Stimulated activated naive B cell treated with anti-CD40 and anti-IgM and Interleukin-4, amounts not matched to agents 10 μg/mL and 1 μg/mL and 100 μg/mL, for 72 hours (primary cell): ENCODE measurements at regions not wholly inside any gene's neighbourhood (a gene's known extent, or its start where the extent isn't known, plus 50 kb on each side); places are given as distances from the start of the nearest gene placed in this dataset.
"Not testable (repeated sequence)": the region's sequence is repeated elsewhere in the genome, so short reads cannot be mapped to it uniquely, and the experiment has no call there.

Experiments used
- ATAC-seq, 2 donors: fragments of 150-1000 bp; cut with Tn5 transposase; replicated peaks; 2 replicates each; pipeline ENCODE4 v1.10.0; 2021; ENCODE audit warnings: moderate library complexity in 1 of 2
- DNase-seq: peaks from one replicate; pipeline ENCODE4 v3.0.0; 2021
- H3K27ac Mint-ChIP-seq: one replicate; pipeline ENCODE4 v1.8.0; 2022; ENCODE audit warnings: mild to moderate bottlenecking, mixed read lengths
- H3K27me3 Mint-ChIP-seq, 2 donors: one replicate each; pipeline ENCODE4 v1.8.0; 2022; ENCODE audit warnings: mixed read lengths in 2 of 2
- H3K36me3 Mint-ChIP-seq, 2 donors: one replicate each; pipeline ENCODE4 v1.8.0; 2022; ENCODE audit warnings: mixed read lengths in 2 of 2, mild to moderate bottlenecking in 1 of 2
- H3K4me1 Mint-ChIP-seq, 2 donors: one replicate each; pipeline ENCODE4 v1.8.0; 2022; ENCODE audit warnings: mixed read lengths in 2 of 2, mild to moderate bottlenecking in 1 of 2
- H3K4me3 Mint-ChIP-seq, 2 donors: one replicate each; pipeline ENCODE4 v1.8.0; 2022; ENCODE audit warnings: mild to moderate bottlenecking in 2 of 2, mixed read lengths in 2 of 2, moderate library complexity in 1 of 2
- H3K9me3 Mint-ChIP-seq, 2 donors: one replicate each; pipeline ENCODE4 v1.8.0; 2022; ENCODE audit warnings: mixed read lengths in 2 of 2, mild to moderate bottlenecking in 1 of 2

DNA sequence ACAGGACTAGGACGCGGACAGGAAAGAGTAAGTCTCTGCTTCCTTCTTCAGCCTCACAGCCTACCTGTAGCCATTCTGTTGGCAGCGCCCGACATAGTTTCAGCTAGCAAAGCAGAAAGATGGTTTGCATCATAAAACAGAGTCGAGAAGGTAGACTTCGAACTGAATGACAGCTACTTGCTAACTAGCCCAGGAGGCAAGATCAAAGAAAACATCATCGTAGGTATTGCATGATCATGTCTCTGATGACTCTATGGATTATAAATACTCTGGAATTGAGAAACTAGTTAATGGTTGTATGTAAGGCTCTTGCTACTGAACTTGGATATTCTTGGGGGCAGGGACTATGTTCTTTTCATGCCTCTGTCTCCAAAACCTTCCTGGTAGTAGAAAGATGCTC is 333.1 kb upstream of the KLF3 start:
- DNase-seq (no peak), ATAC-seq (no peak)
- Mint-ChIP-seq H3K36me3 (no peaks in the 10 kb centered on the region), H3K27ac (no peak overlapping the region), H3K9me3 (peaks cover 0 to 5% of the 10 kb centered on the region in 2 donors), H3K27me3 (no peaks in the 10 kb centered on the region), H3K4me1 (peaks cover 13 to 38% of the 10 kb centered on the region in 2 donors), H3K4me3 (no peak overlapping the region)

DNA sequence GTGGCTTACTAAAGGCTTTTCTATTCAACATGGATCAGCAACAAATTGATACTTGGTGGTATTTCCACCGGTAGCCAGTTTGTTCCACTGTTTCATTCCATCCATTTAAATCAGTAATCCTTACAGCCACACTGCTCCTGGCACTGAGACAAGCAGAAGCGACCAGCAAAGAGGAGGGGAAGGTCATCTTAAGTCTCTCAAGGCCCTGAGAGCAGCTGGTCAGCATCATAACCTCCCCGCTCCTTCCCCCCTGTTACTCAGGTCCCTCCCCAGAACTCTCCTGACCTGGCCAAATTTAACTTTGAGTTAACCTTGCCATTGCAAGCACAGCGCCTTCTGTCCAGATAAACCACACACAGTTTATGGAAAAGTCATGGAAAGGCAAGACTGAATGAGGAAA is 331.3 kb upstream of the KLF3 start:
- no peak overlapping the region for H3K4me3 Mint-ChIP-seq

DNA sequence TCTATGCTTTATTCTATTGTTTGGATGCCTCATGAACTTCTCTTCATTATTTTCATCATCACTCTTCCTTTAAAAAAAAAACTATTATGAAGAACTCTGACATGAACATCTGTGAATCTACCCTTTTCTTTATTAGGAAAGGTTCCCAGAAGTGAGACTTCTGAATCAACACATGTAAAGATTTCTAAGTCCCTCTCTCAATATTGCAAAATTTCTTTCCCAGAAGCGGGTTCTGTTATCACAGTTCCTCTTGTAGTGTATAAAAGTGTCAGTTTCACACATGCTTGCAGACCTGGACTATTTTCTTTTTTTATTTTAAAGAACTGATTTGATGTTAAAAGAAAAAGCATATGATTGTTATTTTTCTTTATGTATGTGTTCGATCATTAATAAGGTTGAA is 330.8 kb upstream of the KLF3 start:
- H3K4me3 Mint-ChIP-seq: no peak overlapping the region
- H3K36me3 Mint-ChIP-seq: peaks cover 5% of the 10 kb centered on the region in 2 donors
- H3K27me3 Mint-ChIP-seq: no peaks in the 10 kb centered on the region
- H3K4me1 Mint-ChIP-seq: peaks cover 10 to 37% of the 10 kb centered on the region in 2 donors
- H3K9me3 Mint-ChIP-seq: peaks cover 3 to 4% of the 10 kb centered on the region in 2 donors
- peak; percentile 27 to 63 for ATAC-seq
- DNase-seq: no peak
- no peak overlapping the region for H3K27ac Mint-ChIP-seq

More for the DNA sequence above, 331.3 kb upstream of the KLF3 start:
- peaks cover under 1 to 1% of the 10 kb centered on the region in 2 donors for H3K9me3 Mint-ChIP-seq
- H3K4me1 Mint-ChIP-seq: peaks cover 13 to 41% of the 10 kb centered on the region in 2 donors
- ATAC-seq (no peak), DNase-seq (no peak)
- peaks cover under 1% of the 10 kb centered on the region in 2 donors for H3K36me3 Mint-ChIP-seq
- H3K27ac Mint-ChIP-seq: no peak overlapping the region
- H3K27me3 Mint-ChIP-seq: no peaks in the 10 kb centered on the region

DNA sequence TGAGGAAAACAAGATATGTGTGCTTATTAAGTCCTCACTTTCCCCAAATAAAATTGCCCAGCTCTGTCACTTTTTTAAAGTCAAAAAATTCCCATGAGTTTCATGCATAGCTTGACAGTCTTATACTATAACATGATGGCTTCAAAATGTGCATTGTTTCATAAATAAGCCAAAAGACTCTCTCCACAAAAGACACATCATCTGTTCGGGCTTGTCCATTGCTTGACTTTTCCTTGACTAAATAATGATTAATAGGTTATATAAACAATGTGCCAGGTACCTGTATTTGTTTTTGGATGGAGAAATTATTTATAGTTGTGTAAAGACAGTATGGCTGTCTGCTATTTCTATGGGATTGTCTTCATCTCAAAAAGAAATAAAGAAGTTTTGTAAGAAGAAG is 329.2 kb upstream of the KLF3 start:
- Mint-ChIP-seq H3K36me3 (peaks cover 9 to 12% of the 10 kb centered on the region in 2 donors), H3K9me3 (peaks cover 13 to 14% of the 10 kb centered on the region in 2 donors), H3K4me1 (peaks cover 4 to 25% of the 10 kb centered on the region in 2 donors), H3K4me3 (no peak overlapping the region), H3K27ac (no peak overlapping the region), H3K27me3 (no peaks in the 10 kb centered on the region)
- ATAC-seq (no peak), DNase-seq (no peak)

DNA sequence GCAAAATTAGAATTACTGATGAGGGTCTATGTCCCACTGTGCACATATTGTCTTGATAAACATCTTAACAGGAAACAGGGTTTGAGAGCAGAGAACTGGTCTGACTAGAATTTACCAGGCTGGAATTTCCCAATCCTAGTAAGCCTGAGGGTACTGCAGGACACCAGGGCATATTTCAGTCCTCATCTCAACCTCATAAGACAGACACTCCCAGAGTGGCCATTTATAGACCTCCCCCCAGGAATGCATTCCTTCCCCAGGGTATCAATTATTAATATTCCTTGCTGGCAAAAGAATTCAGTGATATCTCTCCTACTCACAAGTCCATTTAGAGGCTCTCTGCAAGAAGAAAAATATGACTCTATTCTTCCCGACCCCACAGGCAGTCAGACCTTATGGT is 325.1 kb upstream of the KLF3 start:
- not testable (repeated sequence) for DNase-seq, H3K27me3 Mint-ChIP-seq, H3K4me3 Mint-ChIP-seq, H3K27ac Mint-ChIP-seq, ATAC-seq
- Mint-ChIP-seq H3K36me3 (peaks cover 9 to 12% of the 10 kb centered on the region in 2 donors), H3K9me3 (peaks cover 13 to 14% of the 10 kb centered on the region in 2 donors), H3K4me1 (peaks cover 4 to 16% of the 10 kb centered on the region in 2 donors)

DNA sequence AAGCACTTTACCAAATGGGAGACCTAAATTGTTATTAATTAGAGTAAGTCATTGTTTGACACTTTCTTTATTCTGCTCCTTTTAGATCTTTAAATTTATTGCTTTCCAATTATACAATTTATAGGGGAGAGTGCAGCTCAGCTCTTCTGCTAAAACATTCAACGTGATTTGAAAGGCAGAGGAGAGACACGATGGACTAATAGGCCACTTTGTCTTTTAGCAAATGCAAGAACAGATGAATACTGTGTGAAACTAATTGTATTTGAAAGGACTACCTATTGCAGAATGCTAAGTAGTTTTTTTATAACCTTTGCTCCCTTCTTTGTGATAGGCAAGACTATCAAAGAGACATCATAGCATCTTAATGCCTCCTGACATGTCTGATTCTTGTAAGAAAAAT is 320.4 kb upstream of the KLF3 start:
- Mint-ChIP-seq H3K9me3 (peaks cover 16 to 22% of the 10 kb centered on the region in 2 donors), H3K4me1 (no peaks in the 10 kb centered on the region), H3K36me3 (peaks cover 6 to 14% of the 10 kb centered on the region in 2 donors), H3K27me3 (peaks cover 10% of the 10 kb centered on the region in 2 donors), H3K4me3 (no peak overlapping the region), H3K27ac (no peak overlapping the region)
- DNase-seq (no peak), ATAC-seq (no peak)

DNA sequence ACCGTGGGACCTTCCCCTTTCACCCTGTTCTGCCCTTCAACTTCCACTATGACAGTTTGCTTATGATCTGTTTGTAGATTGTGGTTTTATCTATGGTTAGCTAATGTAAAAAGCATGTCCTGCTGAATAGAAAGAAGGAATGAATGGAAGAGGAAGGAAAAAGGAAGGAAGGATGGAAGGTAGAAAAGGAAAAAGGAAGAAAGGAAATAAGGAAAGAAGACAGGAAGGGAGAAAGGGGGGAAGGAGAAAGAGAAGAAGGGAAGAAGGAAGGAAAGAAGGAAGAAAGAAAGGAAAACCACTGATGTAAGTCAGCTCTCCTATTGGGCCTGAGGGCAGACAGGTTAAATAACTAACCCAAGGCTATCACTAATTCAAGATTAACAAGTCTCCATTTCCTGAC is 319.1 kb upstream of the KLF3 start:
- H3K4me1 Mint-ChIP-seq: no peaks in the 10 kb centered on the region
- ATAC-seq (no peak), DNase-seq (no peak)
- peaks cover 6 to 11% of the 10 kb centered on the region in 2 donors for H3K36me3 Mint-ChIP-seq
- no peak overlapping the region for H3K4me3 Mint-ChIP-seq
- peaks cover 10 to 14% of the 10 kb centered on the region in 2 donors for H3K27me3 Mint-ChIP-seq
- peaks cover 10 to 17% of the 10 kb centered on the region in 2 donors for H3K9me3 Mint-ChIP-seq
- H3K27ac Mint-ChIP-seq: no peak overlapping the region

DNA sequence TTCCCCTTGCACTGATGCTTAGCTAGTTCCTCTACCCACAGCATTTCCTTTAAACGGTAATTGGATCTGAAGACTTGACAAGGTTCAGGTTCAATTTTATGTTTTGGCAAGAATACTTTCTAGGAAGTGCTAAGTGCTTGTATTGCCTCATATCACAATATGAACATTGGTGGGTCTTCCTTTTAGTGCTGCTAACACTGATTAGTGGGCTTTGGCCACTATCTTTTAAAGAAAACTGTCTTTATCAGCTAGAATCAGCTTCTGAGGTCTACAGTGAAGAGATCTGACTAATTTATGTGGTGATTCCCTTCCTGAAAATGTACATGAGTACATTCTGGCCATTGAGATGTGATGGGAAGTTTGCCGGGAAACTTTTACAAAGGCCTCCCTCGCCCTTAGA is 316.7 kb upstream of the KLF3 start:
- H3K9me3 Mint-ChIP-seq: peaks cover 13 to 23% of the 10 kb centered on the region in 2 donors
- peaks cover 24 to 25% of the 10 kb centered on the region in 2 donors for H3K27me3 Mint-ChIP-seq
- H3K36me3 Mint-ChIP-seq: peaks cover 6 to 17% of the 10 kb centered on the region in 2 donors
- no peak overlapping the region for H3K4me3 Mint-ChIP-seq
- no peak overlapping the region for H3K27ac Mint-ChIP-seq
- ATAC-seq (no peak), DNase-seq (no peak)
- H3K4me1 Mint-ChIP-seq: no peaks in the 10 kb centered on the region

DNA sequence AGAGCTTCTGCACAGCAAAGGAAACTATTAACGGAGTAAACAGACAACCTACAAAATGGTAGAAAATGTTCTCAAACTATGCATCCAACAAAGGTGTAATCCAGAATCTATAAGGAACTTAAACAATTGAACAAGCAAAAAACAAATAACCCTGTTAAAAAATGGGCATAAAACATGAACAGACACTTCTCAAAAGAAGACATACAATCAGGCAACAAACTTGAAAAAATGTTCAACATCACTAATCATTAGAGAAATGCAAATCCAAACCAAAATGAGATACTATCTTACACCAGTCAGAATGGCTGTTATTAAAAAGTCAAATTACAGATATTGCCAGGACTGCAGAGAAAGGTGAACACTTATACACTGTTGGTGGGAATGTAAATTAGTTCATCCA is 309.6 kb upstream of the KLF3 start:
- no peak for DNase-seq
- Mint-ChIP-seq H3K4me1 (no peaks in the 10 kb centered on the region), H3K9me3 (peaks cover 18 to 21% of the 10 kb centered on the region in 2 donors), H3K36me3 (peaks cover 5 to 11% of the 10 kb centered on the region in 2 donors), H3K27ac (no peak overlapping the region), H3K4me3 (no peak overlapping the region), H3K27me3 (peaks cover 14 to 22% of the 10 kb centered on the region in 2 donors)
- no peak for ATAC-seq

DNA sequence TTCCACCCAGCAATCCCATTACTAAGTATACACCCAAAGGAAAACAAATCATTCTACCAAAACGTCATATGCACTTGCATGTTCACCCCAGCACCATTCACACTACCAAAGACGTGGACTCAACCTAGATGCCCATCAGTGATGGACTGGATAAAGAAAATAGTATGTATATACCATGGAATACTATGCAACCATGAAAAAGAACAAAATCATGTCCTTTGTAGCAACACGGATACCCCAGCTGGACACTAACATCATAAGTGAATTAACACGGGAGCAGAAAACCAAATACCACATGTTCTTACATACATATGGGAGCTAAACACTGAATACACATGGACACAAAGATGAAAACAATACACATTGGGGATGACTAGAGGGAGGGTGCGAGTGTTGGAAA is 309.1 kb upstream of the KLF3 start:
- peaks cover 14 to 21% of the 10 kb centered on the region in 2 donors for H3K27me3 Mint-ChIP-seq
- no peaks in the 10 kb centered on the region for H3K4me1 Mint-ChIP-seq
- H3K4me3 Mint-ChIP-seq: no peak overlapping the region
- H3K9me3 Mint-ChIP-seq: peaks cover 18 to 21% of the 10 kb centered on the region in 2 donors
- no peak overlapping the region for H3K27ac Mint-ChIP-seq
- no peak for ATAC-seq
- H3K36me3 Mint-ChIP-seq: peaks cover 5 to 11% of the 10 kb centered on the region in 2 donors
- no peak for DNase-seq

DNA sequence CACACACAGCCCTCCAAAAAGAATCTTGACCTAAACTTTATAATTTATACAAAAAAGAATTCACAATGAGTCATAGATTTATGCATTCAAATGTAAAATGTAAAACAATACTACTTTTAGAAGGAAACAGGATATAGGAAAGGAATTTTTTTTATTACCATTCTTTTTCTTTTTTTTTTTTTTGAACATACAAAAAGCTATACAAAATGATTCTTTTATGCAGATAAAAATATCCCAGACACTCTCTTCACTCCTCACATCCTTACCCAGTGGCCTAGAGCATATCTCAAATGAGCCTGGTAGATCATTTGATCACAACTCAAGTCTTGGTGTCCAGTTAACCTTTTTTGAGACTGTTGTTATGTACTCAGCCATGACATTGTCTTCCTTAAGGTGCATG is 307.3 kb upstream of the KLF3 start:
- peaks cover 5 to 6% of the 10 kb centered on the region in 2 donors for H3K36me3 Mint-ChIP-seq

DNA sequence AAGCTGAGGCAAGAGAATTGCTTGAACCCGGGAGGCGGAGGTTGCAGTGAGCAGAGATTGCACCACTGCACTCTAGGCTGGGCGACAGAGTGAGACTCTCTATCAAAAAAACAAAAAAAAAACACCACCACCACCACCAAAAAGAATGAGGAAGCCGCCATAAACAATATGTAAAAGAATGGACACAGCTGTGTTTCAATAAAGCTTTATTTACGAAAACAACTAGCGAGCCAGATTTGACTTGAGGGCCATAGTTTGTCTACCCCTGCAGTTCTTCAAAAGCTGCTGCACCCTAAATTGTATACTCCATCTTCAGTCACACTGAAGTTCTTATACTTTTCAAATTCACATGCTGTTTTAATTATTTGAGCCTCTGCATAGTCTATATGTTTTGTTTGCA is 306.5 kb upstream of the KLF3 start:
- DNase-seq (no peak), ATAC-seq (no peak)
- H3K36me3 Mint-ChIP-seq: peaks cover 1 to 2% of the 10 kb centered on the region in 2 donors
- peaks cover 12 to 13% of the 10 kb centered on the region in 2 donors for H3K9me3 Mint-ChIP-seq
- no peak overlapping the region for H3K4me3 Mint-ChIP-seq
- peaks cover 0 to under 1% of the 10 kb centered on the region in 2 donors for H3K27me3 Mint-ChIP-seq
- no peak overlapping the region for H3K27ac Mint-ChIP-seq
- H3K4me1 Mint-ChIP-seq: no peaks in the 10 kb centered on the region

More for the DNA sequence above, 307.3 kb upstream of the KLF3 start:
- H3K9me3 Mint-ChIP-seq: peaks cover 16 to 17% of the 10 kb centered on the region in 2 donors
- no peak for ATAC-seq
- H3K4me1 Mint-ChIP-seq: no peaks in the 10 kb centered on the region
- H3K27ac Mint-ChIP-seq: no peak overlapping the region
- no peak overlapping the region for H3K4me3 Mint-ChIP-seq
- H3K27me3 Mint-ChIP-seq: peaks cover 0 to 5% of the 10 kb centered on the region in 2 donors
- DNase-seq: no peak

DNA sequence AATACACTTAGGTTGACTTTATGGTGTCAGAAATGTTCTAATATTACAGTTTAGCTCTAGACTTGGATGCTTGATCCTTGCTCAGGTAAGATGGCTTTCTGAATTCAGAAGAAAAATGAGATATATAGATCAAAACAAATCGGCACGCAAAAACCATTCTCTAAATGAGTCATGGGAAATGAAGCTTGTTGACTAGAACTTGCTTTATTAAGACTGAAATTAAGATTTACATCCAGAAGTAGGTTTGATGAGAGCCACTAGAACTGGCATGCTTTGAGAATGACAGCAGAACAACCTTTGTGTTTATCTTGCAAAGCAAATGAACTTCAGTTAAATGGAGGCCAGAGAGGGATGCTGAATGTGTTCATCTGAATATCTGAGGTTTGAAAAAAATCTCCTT is 304.9 kb upstream of the KLF3 start:
- Mint-ChIP-seq H3K4me1 (no peaks in the 10 kb centered on the region), H3K4me3 (no peak overlapping the region), H3K9me3 (peaks cover 5% of the 10 kb centered on the region in 2 donors), H3K36me3 (no peaks in the 10 kb centered on the region), H3K27ac (no peak overlapping the region), H3K27me3 (no peaks in the 10 kb centered on the region)
- ATAC-seq (no peak), DNase-seq (no peak)

DNA sequence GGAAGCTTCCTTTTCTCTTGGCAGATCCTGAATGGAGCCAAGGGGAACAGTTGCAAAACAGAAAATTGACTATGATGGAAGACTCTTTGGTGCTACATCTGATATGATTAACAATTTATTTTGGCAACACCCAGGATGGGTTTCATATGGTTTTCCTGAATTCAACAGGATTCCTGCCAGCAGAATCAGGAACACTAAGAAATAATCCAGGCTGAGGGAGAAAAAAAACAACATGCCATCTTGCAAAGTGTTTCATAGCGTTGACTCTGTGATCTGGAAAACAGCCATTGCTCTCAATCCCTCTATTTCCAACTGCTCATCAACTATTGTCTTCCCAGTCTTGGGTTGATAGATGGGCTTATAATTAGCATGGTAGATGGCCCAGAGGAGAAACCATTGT is 303.8 kb upstream of the KLF3 start:
- Mint-ChIP-seq H3K27me3 (no peaks in the 10 kb centered on the region), H3K36me3 (no peaks in the 10 kb centered on the region), H3K9me3 (no peaks in the 10 kb centered on the region), H3K27ac (no peak overlapping the region), H3K4me3 (no peak overlapping the region), H3K4me1 (no peaks in the 10 kb centered on the region)
- DNase-seq (no peak), ATAC-seq (no peak)

DNA sequence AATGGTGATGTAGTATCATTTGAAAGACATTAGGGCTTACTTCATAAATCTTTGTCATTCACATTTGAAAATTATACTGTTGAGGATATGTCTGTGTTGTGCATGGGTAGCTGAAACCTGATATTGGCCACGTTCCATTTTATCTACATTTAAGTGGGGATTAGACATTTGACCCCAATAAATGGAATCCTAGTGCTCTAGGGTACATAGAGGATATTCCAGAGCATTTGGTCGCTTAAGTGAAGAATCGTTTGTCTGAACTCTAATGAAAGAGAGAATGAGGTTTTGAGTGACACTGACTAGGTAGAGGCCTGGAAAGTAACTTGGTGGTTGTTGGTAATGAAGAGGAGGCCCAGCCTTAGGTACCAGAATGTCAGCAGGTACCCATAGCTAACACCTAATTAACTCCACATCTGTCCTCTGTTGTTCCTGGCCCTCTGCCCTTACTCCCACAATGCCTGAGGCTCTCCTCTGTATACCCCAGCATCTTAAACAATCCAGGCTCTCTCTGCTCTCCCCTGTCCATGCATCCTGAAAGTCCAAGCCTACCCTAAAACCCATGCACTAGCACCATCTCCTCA is 299.5 kb upstream of the KLF3 start:
- no peaks in the 10 kb centered on the region for H3K36me3 Mint-ChIP-seq
- no peak overlapping the region for H3K27ac Mint-ChIP-seq
- H3K9me3 Mint-ChIP-seq: no peaks in the 10 kb centered on the region
- ATAC-seq: no peak
- no peak overlapping the region for H3K4me3 Mint-ChIP-seq
- DNase-seq: no peak
- no peaks in the 10 kb centered on the region for H3K4me1 Mint-ChIP-seq
- no peaks in the 10 kb centered on the region for H3K27me3 Mint-ChIP-seq
